Adrenal gland (tissue), 5 donors: ENCODE measurements at regions not wholly inside any gene's neighbourhood (a gene's known extent, or its start where the extent isn't known, plus 50 kb on each side); places are given as distances from the start of the nearest gene placed in this dataset.

Experiments used
- POLR2A ChIP-seq, 2 donors: fragments of 450-650 bp; IDR thresholded peaks; one replicate each; pipeline ENCODE4 v1.6.1; 2017; ENCODE audit warnings: antibody characterized with exemption in 2 of 2, mild to moderate bottlenecking in 2 of 2, moderate library complexity in 1 of 2
- TF ChIP-seq, protein P1 (sequence below), 6 experiments: fragments of 450-650 bp in 4 of 6; fragments of 200-600 bp in 2 of 6; sonication (generic) in 1 of 6; IDR thresholded peaks; 1 replicate in 5 of 6; 2 replicates in 1 of 6; pipeline versions ENCODE4 v1.5.1 to v1.8.0; 2016 to 2021; ENCODE audit warnings: antibody characterized with exemption in 6 of 6, mild to moderate bottlenecking in 2 of 6, moderate library complexity in 1 of 6
- donor health status: DM: no; HTN: no; CAD: no.

DNA sequence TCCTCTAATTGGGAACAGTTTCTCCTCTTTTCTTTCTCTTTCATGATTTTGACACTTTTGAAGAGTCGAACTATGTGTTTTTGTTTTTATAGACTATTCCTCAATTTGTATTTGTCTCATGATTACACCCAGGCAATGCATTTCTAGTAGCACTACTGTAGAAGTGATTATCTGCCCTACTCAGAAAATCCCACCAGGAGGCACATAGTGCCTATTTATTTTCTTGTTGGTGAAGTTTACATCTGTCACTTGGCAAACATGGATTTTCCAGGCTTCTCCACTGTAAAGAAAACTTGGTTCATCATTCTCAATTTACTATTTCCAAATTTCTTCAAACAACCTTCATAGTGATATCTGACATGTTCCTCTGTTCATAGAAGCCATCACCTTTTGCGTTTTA is 893.9 kb downstream of the CCSER2 start:
- TF ChIP-seq, protein P1, sequence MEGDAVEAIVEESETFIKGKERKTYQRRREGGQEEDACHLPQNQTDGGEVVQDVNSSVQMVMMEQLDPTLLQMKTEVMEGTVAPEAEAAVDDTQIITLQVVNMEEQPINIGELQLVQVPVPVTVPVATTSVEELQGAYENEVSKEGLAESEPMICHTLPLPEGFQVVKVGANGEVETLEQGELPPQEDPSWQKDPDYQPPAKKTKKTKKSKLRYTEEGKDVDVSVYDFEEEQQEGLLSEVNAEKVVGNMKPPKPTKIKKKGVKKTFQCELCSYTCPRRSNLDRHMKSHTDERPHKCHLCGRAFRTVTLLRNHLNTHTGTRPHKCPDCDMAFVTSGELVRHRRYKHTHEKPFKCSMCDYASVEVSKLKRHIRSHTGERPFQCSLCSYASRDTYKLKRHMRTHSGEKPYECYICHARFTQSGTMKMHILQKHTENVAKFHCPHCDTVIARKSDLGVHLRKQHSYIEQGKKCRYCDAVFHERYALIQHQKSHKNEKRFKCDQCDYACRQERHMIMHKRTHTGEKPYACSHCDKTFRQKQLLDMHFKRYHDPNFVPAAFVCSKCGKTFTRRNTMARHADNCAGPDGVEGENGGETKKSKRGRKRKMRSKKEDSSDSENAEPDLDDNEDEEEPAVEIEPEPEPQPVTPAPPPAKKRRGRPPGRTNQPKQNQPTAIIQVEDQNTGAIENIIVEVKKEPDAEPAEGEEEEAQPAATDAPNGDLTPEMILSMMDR (IDR thresholded peaks at IDR 0.05), result peak in 2 of 6 experiments; percentile 4 to 21
- no peak for TF ChIP-seq POLR2A (IDR thresholded peaks at IDR 0.05)
